Heart right ventricle (tissue), 16 donors: ENCODE measurements at regions not wholly inside any gene's neighbourhood (a gene's known extent, or its start where the extent isn't known, plus 50 kb on each side); places are given as distances from the start of the nearest gene placed in this dataset.

Experiments
- ATAC-seq, 8 donors: fragments of 200-7000 bp; cut with Tn5 transposase; one replicate each; pipeline ENCODE4 v1.9.1; 2020; ENCODE audit warnings: mild to moderate bottlenecking in 8 of 8, moderate library complexity in 8 of 8, moderate number of reproducible peaks in 1 of 8
- DNase-seq, 2 donors: peaks; one replicate each; pipeline ENCODE4 v3.0.0-alpha.2; 2020
- H3K27ac ChIP-seq, 10 donors: fragments of 200-600 bp; sonication (generic) in 2 of 10; one replicate each; pipeline versions ENCODE4 v1.5.0 to v1.8.0; 2020 to 2022; ENCODE audit warnings: mild to moderate bottlenecking in 3 of 10
- H3K27me3 ChIP-seq, 7 donors: fragments of 200-600 bp; one replicate each; pipeline ENCODE4 v1.8.0; 2021 to 2022; ENCODE audit warnings: mild to moderate bottlenecking in 2 of 7
- H3K36me3 ChIP-seq, 9 donors: fragments of 200-600 bp; sonication (generic) in 1 of 9; one replicate each; pipeline versions ENCODE4 v1.5.0 to v1.8.0; 2020 to 2022; ENCODE audit warnings: mild to moderate bottlenecking in 2 of 9
- H3K4me1 ChIP-seq, 9 donors: fragments of 200-600 bp; sonication (generic) in 1 of 9; one replicate each; pipeline versions ENCODE4 v1.5.0 to v1.8.0; 2020 to 2022; ENCODE audit warnings: mild to moderate bottlenecking in 4 of 9
- H3K4me3 ChIP-seq, 10 donors: fragments of 200-600 bp; sonication (generic) in 2 of 10; one replicate each; pipeline versions ENCODE4 v1.5.0 to v1.8.0; 2020 to 2022; ENCODE audit warnings: mild to moderate bottlenecking in 7 of 10, moderate library complexity in 2 of 10
- H3K9me3 ChIP-seq, 11 donors: fragments of 200-600 bp in 10 of 11; sonication (generic) in 2 of 11; one replicate each; pipeline versions ENCODE4 v1.5.0 to v1.8.0; 2013 to 2022; ENCODE audit warnings: mild to moderate bottlenecking in 2 of 11, control low read depth in 1 of 11, moderate library complexity in 1 of 11
- WGBS, 2 donors: extraction: QIAGEN DNeasy Blood & Tissue Kit; methylation state at CpG; one replicate each; pipeline ENCODE4 v1.1.7; 2013; ENCODE audit warnings: inconsistent platforms in 1 of 2; 5-methylcytosine and 5-hydroxymethylcytosine counted together
- intact Hi-C, 10 donors: fragments of 100-400 bp; cut with DNase I; formaldehyde crosslinking; loops; one replicate each; pipeline versions ENCODE4 v1.11.1 to v1.14.2; 2022
- TF ChIP-seq, protein P1 (sequence below), 9 donors: fragments of 200-600 bp; sonication (generic) in 2 of 9; IDR thresholded peaks; one replicate each; pipeline versions ENCODE4 v1.5.0 to v1.8.0; 2021 to 2022; ENCODE audit warnings: antibody characterized with exemption in 9 of 9, mild to moderate bottlenecking in 5 of 9, moderate library complexity in 1 of 9
- donor health status: Arrhythmogenic right ventricular cardiomyopathy.
- donor health status: ischemic (EF 13 %, LVEDD 7.1; RV severe dilation, severe dysfunction).
- donor health status: healthy with polysubstance abuse.
- donor health status: DM: no; HTN: yes; CAD: no.
- donor health status: DM: no; HTN: no; CAD: no.
- donor health status: ischemic (EF 25% LVEDD 6.9; RV normal size, moderate dysfunction).
- donor health status: ischemic (EF 25% LVEDD 5.7; RV mildly dilated, moderate dysfunction).
- donor health status: healthy.
- donor health status: DM: yes; HTN: yes; CAD: no.
- donor health status: Ischemic cardiomyopathy.
- donor health status: ischemic (EF 35%, LVEDD 5.7; RV mildly dilated, moderate dysfunction).
- donor health status: nonischemic (EF 11% LVEDD 7.7; RV severe dilation, severe dysfunction).
- donor health status: DM: yes; HTN: yes; CAD: no.
- donor health status: PGD.
- donor health status: ischemic (EF 29% LVEDD 5.4; RV normal size, mild dysfunction).
- donor health status: nonischemic (EF 23%, LVEDD 6.1; RV moderate dilation, normal function).

DNA sequence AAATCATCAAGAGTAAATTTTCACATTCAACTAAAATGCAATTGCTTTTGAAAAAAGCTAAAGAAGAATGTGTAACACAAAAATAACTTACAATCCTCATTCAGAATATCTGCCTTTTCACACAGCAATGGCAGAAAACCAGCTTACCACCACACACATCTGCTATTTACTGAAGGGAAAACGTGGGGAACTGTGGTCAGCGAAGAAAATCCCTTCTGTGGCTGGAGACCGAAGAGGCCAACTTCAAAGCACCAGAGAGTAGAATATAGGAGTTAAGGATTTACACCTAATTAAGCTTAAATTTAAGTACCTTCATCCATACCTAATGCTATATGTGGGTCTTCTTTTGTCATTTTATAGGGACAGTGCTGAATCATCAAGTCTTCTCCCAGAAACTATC lies 339.6 kb downstream of the DEPDC1B start:
- TF ChIP-seq, protein P1, sequence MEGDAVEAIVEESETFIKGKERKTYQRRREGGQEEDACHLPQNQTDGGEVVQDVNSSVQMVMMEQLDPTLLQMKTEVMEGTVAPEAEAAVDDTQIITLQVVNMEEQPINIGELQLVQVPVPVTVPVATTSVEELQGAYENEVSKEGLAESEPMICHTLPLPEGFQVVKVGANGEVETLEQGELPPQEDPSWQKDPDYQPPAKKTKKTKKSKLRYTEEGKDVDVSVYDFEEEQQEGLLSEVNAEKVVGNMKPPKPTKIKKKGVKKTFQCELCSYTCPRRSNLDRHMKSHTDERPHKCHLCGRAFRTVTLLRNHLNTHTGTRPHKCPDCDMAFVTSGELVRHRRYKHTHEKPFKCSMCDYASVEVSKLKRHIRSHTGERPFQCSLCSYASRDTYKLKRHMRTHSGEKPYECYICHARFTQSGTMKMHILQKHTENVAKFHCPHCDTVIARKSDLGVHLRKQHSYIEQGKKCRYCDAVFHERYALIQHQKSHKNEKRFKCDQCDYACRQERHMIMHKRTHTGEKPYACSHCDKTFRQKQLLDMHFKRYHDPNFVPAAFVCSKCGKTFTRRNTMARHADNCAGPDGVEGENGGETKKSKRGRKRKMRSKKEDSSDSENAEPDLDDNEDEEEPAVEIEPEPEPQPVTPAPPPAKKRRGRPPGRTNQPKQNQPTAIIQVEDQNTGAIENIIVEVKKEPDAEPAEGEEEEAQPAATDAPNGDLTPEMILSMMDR (IDR thresholded peaks at IDR 0.05) = no peak

DNA sequence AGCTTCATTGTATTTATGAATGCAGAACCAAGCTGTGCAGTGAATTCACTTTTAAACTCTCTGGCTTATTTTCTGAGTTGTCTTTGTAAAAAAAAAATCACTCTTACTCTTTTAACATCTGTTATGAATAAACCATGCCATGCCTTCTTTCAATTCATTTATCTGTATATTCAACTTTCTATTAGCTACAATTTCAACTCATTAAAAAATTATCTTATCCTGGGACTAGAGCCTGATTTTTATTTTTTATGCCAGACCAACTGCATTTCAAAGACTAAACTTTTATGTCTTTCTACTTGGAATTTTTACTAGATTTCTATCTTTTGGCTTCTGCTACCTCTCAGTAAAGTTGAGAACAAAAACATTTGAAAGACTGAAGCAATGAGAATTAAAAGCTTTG lies 342.7 kb downstream of the DEPDC1B start:
- Histone ChIP-seq H3K4me1 (no peaks in the 10 kb centered on the region), H3K4me3 (no peak overlapping the region), H3K36me3 (no peaks in the 10 kb centered on the region), H3K9me3 (no peaks in the 10 kb centered on the region), H3K27ac (no peak overlapping the region), H3K27me3 (no peaks in the 10 kb centered on the region)
- TF ChIP-seq, protein P1 (IDR thresholded peaks at IDR 0.05) = no peak
- intact Hi-C loops = no loop called here
- ATAC-seq (no peak), DNase-seq (no peak)

More for the DNA sequence above, 339.6 kb downstream of the DEPDC1B start:
- intact Hi-C loops = no loop called here
- no peak overlapping the region for H3K27ac ChIP-seq
- no peaks in the 10 kb centered on the region for H3K4me1 ChIP-seq
- DNase-seq (no peak), ATAC-seq (no peak)
- H3K36me3 ChIP-seq = no peaks in the 10 kb centered on the region
- WGBS, 2 donors = 81 to 87% methylated on average over 3 of the region's 3 CpGs
- no peak overlapping the region for H3K4me3 ChIP-seq
- H3K9me3 ChIP-seq = no peaks in the 10 kb centered on the region
- H3K27me3 ChIP-seq = no peaks in the 10 kb centered on the region

DNA sequence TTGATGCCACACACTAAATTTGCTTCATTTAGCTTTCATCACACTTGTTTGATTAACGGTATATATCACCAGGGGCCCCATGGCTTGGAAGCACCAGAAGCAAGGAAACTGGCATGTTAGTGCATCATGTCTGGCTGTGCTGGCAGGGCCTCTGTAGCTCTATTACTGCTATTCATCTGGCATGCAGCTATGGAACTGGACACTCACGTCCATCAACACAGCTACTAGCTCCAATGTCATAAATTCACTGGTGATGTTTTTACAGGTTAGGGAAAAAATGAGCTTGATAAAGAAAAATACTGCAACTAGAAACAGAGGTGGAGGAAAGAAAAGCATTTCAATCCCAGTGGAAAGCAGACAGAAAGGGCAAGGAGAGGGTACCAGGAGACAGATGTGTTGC lies 343.2 kb downstream of the DEPDC1B start:
- H3K27ac ChIP-seq = no peak overlapping the region
- no peaks in the 10 kb centered on the region for H3K9me3 ChIP-seq
- WGBS, 2 donors = 48 to 67% methylated on average over 2 of the region's 2 CpGs
- H3K4me1 ChIP-seq = no peaks in the 10 kb centered on the region
- DNase-seq (no peak), ATAC-seq (no peak)
- intact Hi-C loops = no loop called here
- no peaks in the 10 kb centered on the region for H3K27me3 ChIP-seq
- no peak overlapping the region for H3K4me3 ChIP-seq
- no peaks in the 10 kb centered on the region for H3K36me3 ChIP-seq
- TF ChIP-seq, protein P1 (IDR thresholded peaks at IDR 0.05) = no peak

DNA sequence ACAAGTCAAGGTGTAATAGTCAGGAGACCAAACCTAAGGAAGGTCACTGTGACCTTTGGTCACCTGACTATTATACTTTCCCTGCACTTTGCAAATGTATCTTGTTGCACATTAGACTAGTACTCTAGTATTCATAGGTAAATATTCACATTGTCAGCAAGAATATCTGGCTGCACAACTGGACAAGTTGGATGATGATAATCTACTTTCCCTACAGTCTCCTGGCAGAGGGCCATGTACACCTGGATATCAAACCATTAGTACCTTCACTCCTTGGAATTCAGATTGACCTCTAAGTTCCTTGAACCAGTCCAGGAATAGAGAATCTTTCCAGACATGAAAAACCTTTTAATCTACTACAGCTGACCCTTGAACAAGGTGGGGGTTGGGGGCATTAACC lies 344.8 kb downstream of the DEPDC1B start:
- intact Hi-C loops = no loop called here
- Histone ChIP-seq H3K9me3 (peaks cover 0 to 8% (median 0%) of the 10 kb centered on the region in 11 donors), H3K27me3 (no peaks in the 10 kb centered on the region), H3K4me1 (no peaks in the 10 kb centered on the region), H3K4me3 (no peak overlapping the region), H3K36me3 (no peaks in the 10 kb centered on the region), H3K27ac (no peak overlapping the region)
- TF ChIP-seq, protein P1 (IDR thresholded peaks at IDR 0.05) = no peak
- no peak for DNase-seq
- no peak for ATAC-seq

DNA sequence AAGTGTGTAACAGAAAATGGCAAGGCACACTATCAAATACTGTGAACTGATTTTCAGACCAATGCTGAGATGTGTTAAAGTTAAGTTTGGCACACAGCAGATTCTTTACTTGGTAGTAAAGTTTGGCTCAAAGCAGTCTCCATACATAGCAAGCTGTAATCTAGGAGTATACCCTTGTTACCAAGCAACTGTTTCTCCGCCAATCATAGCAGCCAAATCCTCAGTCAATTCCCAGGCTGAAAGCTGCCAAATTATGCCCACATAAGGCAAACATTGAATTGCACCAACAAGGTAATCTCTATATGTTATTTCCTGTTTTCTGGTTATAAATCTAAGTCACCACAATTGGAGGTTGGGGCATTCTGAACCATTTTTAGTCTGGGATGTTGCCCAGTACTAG lies 345.7 kb downstream of the DEPDC1B start:
- 72 to 85% methylated on average over 1 of the region's 1 CpG for WGBS, 2 donors
- intact Hi-C loops = no loop called here
- TF ChIP-seq, protein P1 (IDR thresholded peaks at IDR 0.05) = no peak

More for the DNA sequence above, 345.7 kb downstream of the DEPDC1B start:
- no peaks in the 10 kb centered on the region for H3K4me1 ChIP-seq
- DNase-seq (no peak), ATAC-seq (no peak)
- peaks cover 0 to 8% (median 0%) of the 10 kb centered on the region in 11 donors for H3K9me3 ChIP-seq
- no peaks in the 10 kb centered on the region for H3K36me3 ChIP-seq
- H3K27me3 ChIP-seq = no peaks in the 10 kb centered on the region
- no peak overlapping the region for H3K27ac ChIP-seq
- H3K4me3 ChIP-seq = no peak overlapping the region
